ENCODE measurements at regions not wholly inside any gene's neighbourhood (a gene's known extent, or its start where the extent isn't known, plus 50 kb on each side); places are given as distances from the start of the nearest gene placed in this dataset.

- Histone ChIP-seq H3K4me1 (ENCODE audit: control insufficient read depth in 1 of 2, insufficient read depth in 2 of 2, low read length in 2 of 2) (no peaks in the 10 kb centered on the region), H3K36me3 (ENCODE audit: control insufficient read depth in 1 of 2, insufficient read depth in 2 of 2, low read length in 2 of 2) (no peaks in the 10 kb centered on the region), H3K9me2 (ENCODE audit: insufficient read depth) (no peaks in the 10 kb centered on the region), H3K9ac (ENCODE audit: low read length) (no peak overlapping the region), H3K4me3 (replicated peaks in 1 of 2; ENCODE audit: low read depth in 1 of 2, low read length in 2 of 2) (no peak overlapping the region), H3K9me3 (ENCODE audit: control insufficient read depth in 1 of 2, insufficient read depth in 1 of 2, low read depth in 1 of 2, low read length in 2 of 2) (peaks cover under 1 to 24% of the 10 kb centered on the region in 2 experiments; a peak in 2 of 4 replicates), H2AFZ (ENCODE audit: low read depth, low read length, poor library complexity, severe bottlenecking) (no peak overlapping the region), H3K27ac (ENCODE audit: low read depth, low read length) (no peak overlapping the region), H3K27me3 (ENCODE audit: insufficient read depth, low read length) (no peaks in the 10 kb centered on the region), H3K4me2 (ENCODE audit: low read length) (no peak overlapping the region), H3K79me2 (ENCODE audit: insufficient read depth, low read length) (no peaks in the 10 kb centered on the region), H4K20me1 (ENCODE audit: insufficient read depth) (no peaks in the 10 kb centered on the region)
- intact Hi-C loops (cut with micrococcal nuclease) = no loop called here
- ChIA-PET RAD21 (ENCODE audit: low non-redundant PET in 1 of 2, low total read pairs in 2 of 2, uncharacterized antibody in 2 of 2, unreplicated experiment in 2 of 2) (no interaction called here), POLR2A (no interaction called here), CTCF (no interaction called here)
- no peak for ATAC-seq
- BruUV-seq (replicated peaks) = no TSS peak
- no peak for TF ChIP-seq EZH2 (IDR thresholded peaks at IDR 0.05)
- TF ChIP-seq SRF (IDR thresholded peaks at IDR 0.05; ENCODE audit: low read depth) = no peak
- TF ChIP-seq, protein P1, sequence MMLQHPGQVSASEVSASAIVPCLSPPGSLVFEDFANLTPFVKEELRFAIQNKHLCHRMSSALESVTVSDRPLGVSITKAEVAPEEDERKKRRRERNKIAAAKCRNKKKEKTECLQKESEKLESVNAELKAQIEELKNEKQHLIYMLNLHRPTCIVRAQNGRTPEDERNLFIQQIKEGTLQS (IDR thresholded peaks at IDR 0.05) = no peak
- no peak for TF ChIP-seq FOSL1 (IDR thresholded peaks at IDR 0.05; ENCODE audit: low read depth)
- no peak for TF ChIP-seq POLR2AphosphoS5 (IDR thresholded peaks at IDR 0.05; ENCODE audit: low read depth, low read length)
- TF ChIP-seq ZFX (IDR thresholded peaks at IDR 0.05) = no peak
- TF ChIP-seq YY1 (IDR thresholded peaks at IDR 0.05; ENCODE audit: extremely low read depth, insufficient replicate concordance, low read depth, low read length) = no peak
- TF ChIP-seq SP1 (IDR thresholded peaks at IDR 0.05; ENCODE audit: low read depth) = no peak
- no peak for TF ChIP-seq MAX (IDR thresholded peaks at IDR 0.05)
- TF ChIP-seq EGR1 (IDR thresholded peaks at IDR 0.05; ENCODE audit: low read depth) = no peak
- no peak for TF ChIP-seq EZH2phosphoT487 (IDR thresholded peaks at IDR 0.05; ENCODE audit: borderline replicate concordance)
- no peak for TF ChIP-seq ELF1 (IDR thresholded peaks at IDR 0.05; ENCODE audit: borderline replicate concordance, low read depth)
- no peak for TF ChIP-seq CEBPB (IDR thresholded peaks at IDR 0.05; ENCODE audit: low read depth)
- no peak for TF ChIP-seq ZNF274 (IDR thresholded peaks at IDR 0.05; ENCODE audit: low read depth, low read length)
- TF ChIP-seq SIN3A (IDR thresholded peaks at IDR 0.05; ENCODE audit: low read depth) = no peak
- TF ChIP-seq, protein P2, sequence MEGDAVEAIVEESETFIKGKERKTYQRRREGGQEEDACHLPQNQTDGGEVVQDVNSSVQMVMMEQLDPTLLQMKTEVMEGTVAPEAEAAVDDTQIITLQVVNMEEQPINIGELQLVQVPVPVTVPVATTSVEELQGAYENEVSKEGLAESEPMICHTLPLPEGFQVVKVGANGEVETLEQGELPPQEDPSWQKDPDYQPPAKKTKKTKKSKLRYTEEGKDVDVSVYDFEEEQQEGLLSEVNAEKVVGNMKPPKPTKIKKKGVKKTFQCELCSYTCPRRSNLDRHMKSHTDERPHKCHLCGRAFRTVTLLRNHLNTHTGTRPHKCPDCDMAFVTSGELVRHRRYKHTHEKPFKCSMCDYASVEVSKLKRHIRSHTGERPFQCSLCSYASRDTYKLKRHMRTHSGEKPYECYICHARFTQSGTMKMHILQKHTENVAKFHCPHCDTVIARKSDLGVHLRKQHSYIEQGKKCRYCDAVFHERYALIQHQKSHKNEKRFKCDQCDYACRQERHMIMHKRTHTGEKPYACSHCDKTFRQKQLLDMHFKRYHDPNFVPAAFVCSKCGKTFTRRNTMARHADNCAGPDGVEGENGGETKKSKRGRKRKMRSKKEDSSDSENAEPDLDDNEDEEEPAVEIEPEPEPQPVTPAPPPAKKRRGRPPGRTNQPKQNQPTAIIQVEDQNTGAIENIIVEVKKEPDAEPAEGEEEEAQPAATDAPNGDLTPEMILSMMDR (IDR thresholded peaks at IDR 0.05 in 2 of 3, conservative IDR thresholded peaks at IDR 0.05 in 1 of 3; ENCODE audit: borderline replicate concordance in 1 of 3, insufficient read depth in 1 of 3, low read depth in 2 of 3, low read length in 2 of 3) = no peak
- no peak for TF ChIP-seq CBX3 (IDR thresholded peaks at IDR 0.05; ENCODE audit: low read depth)
- no peak for TF ChIP-seq ZBTB33 (IDR thresholded peaks at IDR 0.05; ENCODE audit: extremely low read depth, insufficient replicate concordance, low read length)
- TF ChIP-seq RAD21 (IDR thresholded peaks at IDR 0.05; ENCODE audit: low read depth) = no peak
- TF ChIP-seq POLR2A (IDR thresholded peaks at IDR 0.05; ENCODE audit: borderline replicate concordance, extremely low read depth, insufficient read depth, insufficient read length) = no peak
- DNase-seq (ENCODE audit: low read depth, low spot score) = no peak
Measured at GRCh38 chr5:12616093-12616492, 711.8 kb upstream of the CTNND2 start.

Measured in HCT116 (cell line).